ENCODE measurements at regions not wholly inside any gene's neighbourhood (a gene's known extent, or its start where the extent isn't known, plus 50 kb on each side); places are given as distances from the start of the nearest gene placed in this dataset.
"Not testable (repeated sequence)": the region's sequence is repeated elsewhere in the genome, so short reads cannot be mapped to it uniquely, and the experiment has no call there.

DNA sequence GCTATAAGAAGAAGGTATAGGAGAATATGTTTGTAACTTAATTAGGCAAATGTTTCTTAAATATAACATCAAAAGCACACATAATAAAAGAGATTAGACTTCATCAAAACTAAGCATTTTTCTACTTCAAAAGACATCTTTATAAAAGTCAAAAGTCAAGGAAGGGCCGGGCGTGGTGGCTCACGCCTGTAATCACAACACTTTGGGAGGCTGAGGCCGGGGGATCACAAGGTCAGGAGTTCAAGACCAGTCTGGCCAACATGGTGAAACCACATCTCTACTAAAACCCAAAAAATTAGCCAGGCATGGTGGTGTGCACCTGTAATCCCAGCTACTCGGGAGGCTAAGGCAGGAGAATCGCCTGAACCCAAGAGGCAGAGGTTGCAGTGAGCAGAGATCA is 951.0 kb upstream of the C9orf72 start:
- not testable (repeated sequence) for TF ChIP-seq CTCF (IDR thresholded peaks at IDR 0.05; ENCODE audit: low read depth, low read length, poor library complexity, severe bottlenecking); EZH2phosphoT487 (IDR thresholded peaks at IDR 0.05; ENCODE audit: borderline replicate concordance, low read length)

All from DOHH2 (cell line).